ENCODE measurements at regions not wholly inside any gene's neighbourhood (a gene's known extent, or its start where the extent isn't known, plus 50 kb on each side); places are given as distances from the start of the nearest gene placed in this dataset.

GRCh38 chr4:114057746-114058145, 78.3 kb upstream of the ARSJ start:
- H3K9ac ChIP-seq (ENCODE audit: low read length) = no peak overlapping the region
- H3K27me3 ChIP-seq (ENCODE audit: control insufficient read depth, insufficient read depth, low read length) = no peaks in the 10 kb centered on the region
- H3K4me3 ChIP-seq (ENCODE audit: low read length) = no peak overlapping the region
- no peaks in the 10 kb centered on the region for H3K4me1 ChIP-seq (ENCODE audit: control insufficient read depth, insufficient read depth, low read length)
- no peak overlapping the region for H3K27ac ChIP-seq (ENCODE audit: low read depth, low read length)
- H3K36me3 ChIP-seq (ENCODE audit: control insufficient read depth, insufficient read depth, low read length) = no peaks in the 10 kb centered on the region

- no peaks in the 10 kb centered on the region for H3K4me1 ChIP-seq (ENCODE audit: control insufficient read depth, insufficient read depth, low read length)
- no peaks in the 10 kb centered on the region for H3K36me3 ChIP-seq (ENCODE audit: control insufficient read depth, insufficient read depth, low read length)
- no peak overlapping the region for H3K27ac ChIP-seq (ENCODE audit: low read depth, low read length)
- no peak overlapping the region for H3K4me3 ChIP-seq (ENCODE audit: low read length)
- no peaks in the 10 kb centered on the region for H3K27me3 ChIP-seq (ENCODE audit: control insufficient read depth, insufficient read depth, low read length)
- no peak overlapping the region for H3K9ac ChIP-seq (ENCODE audit: low read length)
These were observed 83.1 kb upstream of the ARSJ start for GRCh38 chr4:114062499-114062898.

- Histone ChIP-seq H3K4me3 (ENCODE audit: low read length) (no peak overlapping the region), H3K27me3 (ENCODE audit: control insufficient read depth, insufficient read depth, low read length) (no peaks in the 10 kb centered on the region), H3K36me3 (ENCODE audit: control insufficient read depth, insufficient read depth, low read length) (no peaks in the 10 kb centered on the region), H3K27ac (ENCODE audit: low read depth, low read length) (no peak overlapping the region), H3K9ac (ENCODE audit: low read length) (no peak overlapping the region), H3K4me1 (ENCODE audit: control insufficient read depth, insufficient read depth, low read length) (no peaks in the 10 kb centered on the region)
These were observed 93.3 kb upstream of the ARSJ start for GRCh38 chr4:114072781-114073180.

- H3K9ac ChIP-seq (ENCODE audit: low read length) = no peak overlapping the region
- no peaks in the 10 kb centered on the region for H3K4me1 ChIP-seq (ENCODE audit: control insufficient read depth, insufficient read depth, low read length)
- H3K36me3 ChIP-seq (ENCODE audit: control insufficient read depth, insufficient read depth, low read length) = no peaks in the 10 kb centered on the region
- no peak overlapping the region for H3K4me3 ChIP-seq (ENCODE audit: low read length)
- H3K27ac ChIP-seq (ENCODE audit: low read depth, low read length) = no peak overlapping the region
- no peaks in the 10 kb centered on the region for H3K27me3 ChIP-seq (ENCODE audit: control insufficient read depth, insufficient read depth, low read length)
These were observed 97.6 kb upstream of the ARSJ start for GRCh38 chr4:114076899-114077570.

GRCh38 chr4:114077610-114078009, 98.2 kb upstream of the ARSJ start:
- H3K27me3 ChIP-seq (ENCODE audit: control insufficient read depth, insufficient read depth, low read length) = no peaks in the 10 kb centered on the region
- H3K36me3 ChIP-seq (ENCODE audit: control insufficient read depth, insufficient read depth, low read length) = no peaks in the 10 kb centered on the region
- H3K4me3 ChIP-seq (ENCODE audit: low read length) = no peak overlapping the region

GRCh38 chr4:114078636-114079035, 99.2 kb upstream of the ARSJ start:
- no peak overlapping the region for H3K9ac ChIP-seq (ENCODE audit: low read length)
- no peaks in the 10 kb centered on the region for H3K4me1 ChIP-seq (ENCODE audit: control insufficient read depth, insufficient read depth, low read length)
- no peak overlapping the region for H3K27ac ChIP-seq (ENCODE audit: low read depth, low read length)
- no peaks in the 10 kb centered on the region for H3K27me3 ChIP-seq (ENCODE audit: control insufficient read depth, insufficient read depth, low read length)
- H3K36me3 ChIP-seq (ENCODE audit: control insufficient read depth, insufficient read depth, low read length) = no peaks in the 10 kb centered on the region
- no peak overlapping the region for H3K4me3 ChIP-seq (ENCODE audit: low read length)

More at GRCh38 chr4:114077610-114078009, 98.2 kb upstream of the ARSJ start:
- H3K9ac ChIP-seq (ENCODE audit: low read length) = no peak overlapping the region
- H3K27ac ChIP-seq (ENCODE audit: low read depth, low read length) = no peak overlapping the region
- no peaks in the 10 kb centered on the region for H3K4me1 ChIP-seq (ENCODE audit: control insufficient read depth, insufficient read depth, low read length)

GRCh38 chr4:114081783-114082182, 102.3 kb upstream of the ARSJ start:
- H3K27ac ChIP-seq (ENCODE audit: low read depth, low read length) = no peak overlapping the region
- no peaks in the 10 kb centered on the region for H3K27me3 ChIP-seq (ENCODE audit: control insufficient read depth, insufficient read depth, low read length)
- H3K4me1 ChIP-seq (ENCODE audit: control insufficient read depth, insufficient read depth, low read length) = no peaks in the 10 kb centered on the region
- no peak overlapping the region for H3K4me3 ChIP-seq (ENCODE audit: low read length)
- no peak overlapping the region for H3K9ac ChIP-seq (ENCODE audit: low read length)
- no peaks in the 10 kb centered on the region for H3K36me3 ChIP-seq (ENCODE audit: control insufficient read depth, insufficient read depth, low read length)

GRCh38 chr4:114082348-114082747, 102.9 kb upstream of the ARSJ start:
- no peak overlapping the region for H3K9ac ChIP-seq (ENCODE audit: low read length)
- no peak overlapping the region for H3K27ac ChIP-seq (ENCODE audit: low read depth, low read length)
- no peak overlapping the region for H3K4me3 ChIP-seq (ENCODE audit: low read length)
- no peaks in the 10 kb centered on the region for H3K27me3 ChIP-seq (ENCODE audit: control insufficient read depth, insufficient read depth, low read length)
- no peaks in the 10 kb centered on the region for H3K36me3 ChIP-seq (ENCODE audit: control insufficient read depth, insufficient read depth, low read length)
- no peaks in the 10 kb centered on the region for H3K4me1 ChIP-seq (ENCODE audit: control insufficient read depth, insufficient read depth, low read length)

GRCh38 chr4:114085611-114086345, 106.3 kb upstream of the ARSJ start:
- Histone ChIP-seq H3K27me3 (ENCODE audit: control insufficient read depth, insufficient read depth, low read length) (no peaks in the 10 kb centered on the region), H3K36me3 (ENCODE audit: control insufficient read depth, insufficient read depth, low read length) (no peaks in the 10 kb centered on the region), H3K9ac (ENCODE audit: low read length) (no peak overlapping the region), H3K27ac (ENCODE audit: low read depth, low read length) (no peak overlapping the region), H3K4me1 (ENCODE audit: control insufficient read depth, insufficient read depth, low read length) (no peaks in the 10 kb centered on the region), H3K4me3 (ENCODE audit: low read length) (no peak overlapping the region)

- no peak overlapping the region for H3K27ac ChIP-seq (ENCODE audit: low read depth, low read length)
- H3K36me3 ChIP-seq (ENCODE audit: control insufficient read depth, insufficient read depth, low read length) = no peaks in the 10 kb centered on the region
- H3K27me3 ChIP-seq (ENCODE audit: control insufficient read depth, insufficient read depth, low read length) = no peaks in the 10 kb centered on the region
- no peak overlapping the region for H3K9ac ChIP-seq (ENCODE audit: low read length)
- H3K4me3 ChIP-seq (ENCODE audit: low read length) = no peak overlapping the region
- no peaks in the 10 kb centered on the region for H3K4me1 ChIP-seq (ENCODE audit: control insufficient read depth, insufficient read depth, low read length)
These were observed 108.3 kb upstream of the ARSJ start for GRCh38 chr4:114087596-114088230.

GRCh38 chr4:114088481-114088880, 109.0 kb upstream of the ARSJ start:
- Histone ChIP-seq H3K4me3 (ENCODE audit: low read length) (no peak overlapping the region), H3K4me1 (ENCODE audit: control insufficient read depth, insufficient read depth, low read length) (no peaks in the 10 kb centered on the region), H3K27me3 (ENCODE audit: control insufficient read depth, insufficient read depth, low read length) (no peaks in the 10 kb centered on the region), H3K9ac (ENCODE audit: low read length) (no peak overlapping the region), H3K36me3 (ENCODE audit: control insufficient read depth, insufficient read depth, low read length) (no peaks in the 10 kb centered on the region), H3K27ac (ENCODE audit: low read depth, low read length) (no peak overlapping the region)

GRCh38 chr4:114091546-114091945, 112.1 kb upstream of the ARSJ start:
- H3K4me3 ChIP-seq (ENCODE audit: low read length) = no peak overlapping the region
- H3K36me3 ChIP-seq (ENCODE audit: control insufficient read depth, insufficient read depth, low read length) = no peaks in the 10 kb centered on the region
- H3K9ac ChIP-seq (ENCODE audit: low read length) = no peak overlapping the region
- no peaks in the 10 kb centered on the region for H3K27me3 ChIP-seq (ENCODE audit: control insufficient read depth, insufficient read depth, low read length)
- H3K27ac ChIP-seq (ENCODE audit: low read depth, low read length) = no peak overlapping the region
- no peaks in the 10 kb centered on the region for H3K4me1 ChIP-seq (ENCODE audit: control insufficient read depth, insufficient read depth, low read length)
